ENCODE measurements at regions not wholly inside any gene's neighbourhood (a gene's known extent, or its start where the extent isn't known, plus 50 kb on each side); places are given as distances from the start of the nearest gene placed in this dataset.

DNA sequence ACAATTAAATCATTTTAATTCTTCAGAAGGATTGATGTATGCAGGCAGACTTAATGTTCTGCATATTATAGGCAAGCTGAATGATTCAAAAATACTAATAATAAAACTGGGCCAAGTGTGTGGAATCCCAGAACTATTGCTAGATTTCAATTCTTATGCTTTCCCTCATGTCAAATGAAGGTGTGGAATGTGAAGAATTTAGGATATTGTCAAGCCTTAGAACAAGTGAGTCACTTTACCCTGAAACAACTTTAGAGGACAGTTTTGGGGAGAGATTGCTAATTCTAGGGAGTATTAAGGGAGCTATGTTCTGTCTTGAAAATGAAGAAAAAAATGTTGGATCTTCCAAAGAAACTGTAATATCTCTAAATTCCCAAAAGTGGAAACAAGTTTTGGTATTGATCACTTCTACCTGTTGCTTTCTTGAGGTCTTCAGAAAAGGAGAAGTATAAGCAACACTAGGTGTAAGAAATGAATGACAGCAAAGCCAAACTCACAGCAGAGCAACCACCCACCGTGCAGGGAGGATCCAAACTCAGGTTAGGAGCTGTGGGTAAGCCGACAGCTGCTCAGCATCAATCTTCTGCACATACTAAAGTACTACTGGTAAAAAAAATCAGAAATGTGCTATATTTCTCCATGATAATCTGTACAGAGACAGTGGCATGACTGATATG is 818.1 kb downstream of the SLC4A3 start:
- TF ChIP-seq, protein P1, sequence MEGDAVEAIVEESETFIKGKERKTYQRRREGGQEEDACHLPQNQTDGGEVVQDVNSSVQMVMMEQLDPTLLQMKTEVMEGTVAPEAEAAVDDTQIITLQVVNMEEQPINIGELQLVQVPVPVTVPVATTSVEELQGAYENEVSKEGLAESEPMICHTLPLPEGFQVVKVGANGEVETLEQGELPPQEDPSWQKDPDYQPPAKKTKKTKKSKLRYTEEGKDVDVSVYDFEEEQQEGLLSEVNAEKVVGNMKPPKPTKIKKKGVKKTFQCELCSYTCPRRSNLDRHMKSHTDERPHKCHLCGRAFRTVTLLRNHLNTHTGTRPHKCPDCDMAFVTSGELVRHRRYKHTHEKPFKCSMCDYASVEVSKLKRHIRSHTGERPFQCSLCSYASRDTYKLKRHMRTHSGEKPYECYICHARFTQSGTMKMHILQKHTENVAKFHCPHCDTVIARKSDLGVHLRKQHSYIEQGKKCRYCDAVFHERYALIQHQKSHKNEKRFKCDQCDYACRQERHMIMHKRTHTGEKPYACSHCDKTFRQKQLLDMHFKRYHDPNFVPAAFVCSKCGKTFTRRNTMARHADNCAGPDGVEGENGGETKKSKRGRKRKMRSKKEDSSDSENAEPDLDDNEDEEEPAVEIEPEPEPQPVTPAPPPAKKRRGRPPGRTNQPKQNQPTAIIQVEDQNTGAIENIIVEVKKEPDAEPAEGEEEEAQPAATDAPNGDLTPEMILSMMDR (IDR thresholded peaks at IDR 0.05): no peak
- no peak for TF ChIP-seq POLR2A (IDR thresholded peaks at IDR 0.05)
